C4-2B (cell line): ENCODE measurements at regions not wholly inside any gene's neighbourhood (a gene's known extent, or its start where the extent isn't known, plus 50 kb on each side); places are given as distances from the start of the nearest gene placed in this dataset.

ENCODE experiments used
- H3K27ac ChIP-seq: fragments of 450-650 bp; 2 replicates; pipeline ENCODE4 v1.5.1; 2017
- ZFX ChIP-seq: fragments of 450-650 bp; IDR thresholded peaks from 2 replicates; pipeline ENCODE4 v1.6.1; 2017
- TF ChIP-seq, protein P1 (sequence below): fragments of 450-650 bp; conservative IDR thresholded peaks from 2 replicates; pipeline ENCODE4 v1.5.1; 2017; ENCODE audit warnings: mild to moderate bottlenecking

DNA sequence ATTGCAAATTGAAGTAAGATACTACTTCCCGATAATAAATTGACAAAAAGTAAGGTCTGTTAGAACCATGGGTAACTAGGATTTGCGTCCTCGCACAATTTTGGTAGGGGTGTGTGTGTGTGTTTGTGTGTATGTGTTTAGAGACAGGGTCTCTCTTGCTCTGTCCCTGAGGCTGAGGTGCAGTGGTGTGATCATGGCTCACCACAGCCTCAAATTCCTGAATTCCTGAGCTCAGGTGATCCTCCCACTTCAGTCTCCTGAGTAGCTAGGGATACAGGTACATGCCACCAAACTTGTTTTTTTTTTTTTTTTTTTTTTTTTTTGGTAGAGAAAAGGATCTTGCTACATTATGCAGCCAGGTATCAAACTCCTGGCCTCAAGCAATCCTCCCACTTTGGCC, 209.2 kb upstream of the ESRRG start:
- TF ChIP-seq, protein P1, sequence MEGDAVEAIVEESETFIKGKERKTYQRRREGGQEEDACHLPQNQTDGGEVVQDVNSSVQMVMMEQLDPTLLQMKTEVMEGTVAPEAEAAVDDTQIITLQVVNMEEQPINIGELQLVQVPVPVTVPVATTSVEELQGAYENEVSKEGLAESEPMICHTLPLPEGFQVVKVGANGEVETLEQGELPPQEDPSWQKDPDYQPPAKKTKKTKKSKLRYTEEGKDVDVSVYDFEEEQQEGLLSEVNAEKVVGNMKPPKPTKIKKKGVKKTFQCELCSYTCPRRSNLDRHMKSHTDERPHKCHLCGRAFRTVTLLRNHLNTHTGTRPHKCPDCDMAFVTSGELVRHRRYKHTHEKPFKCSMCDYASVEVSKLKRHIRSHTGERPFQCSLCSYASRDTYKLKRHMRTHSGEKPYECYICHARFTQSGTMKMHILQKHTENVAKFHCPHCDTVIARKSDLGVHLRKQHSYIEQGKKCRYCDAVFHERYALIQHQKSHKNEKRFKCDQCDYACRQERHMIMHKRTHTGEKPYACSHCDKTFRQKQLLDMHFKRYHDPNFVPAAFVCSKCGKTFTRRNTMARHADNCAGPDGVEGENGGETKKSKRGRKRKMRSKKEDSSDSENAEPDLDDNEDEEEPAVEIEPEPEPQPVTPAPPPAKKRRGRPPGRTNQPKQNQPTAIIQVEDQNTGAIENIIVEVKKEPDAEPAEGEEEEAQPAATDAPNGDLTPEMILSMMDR = no peak
- TF ChIP-seq ZFX = no peak
- H3K27ac ChIP-seq = no peak overlapping the region

DNA sequence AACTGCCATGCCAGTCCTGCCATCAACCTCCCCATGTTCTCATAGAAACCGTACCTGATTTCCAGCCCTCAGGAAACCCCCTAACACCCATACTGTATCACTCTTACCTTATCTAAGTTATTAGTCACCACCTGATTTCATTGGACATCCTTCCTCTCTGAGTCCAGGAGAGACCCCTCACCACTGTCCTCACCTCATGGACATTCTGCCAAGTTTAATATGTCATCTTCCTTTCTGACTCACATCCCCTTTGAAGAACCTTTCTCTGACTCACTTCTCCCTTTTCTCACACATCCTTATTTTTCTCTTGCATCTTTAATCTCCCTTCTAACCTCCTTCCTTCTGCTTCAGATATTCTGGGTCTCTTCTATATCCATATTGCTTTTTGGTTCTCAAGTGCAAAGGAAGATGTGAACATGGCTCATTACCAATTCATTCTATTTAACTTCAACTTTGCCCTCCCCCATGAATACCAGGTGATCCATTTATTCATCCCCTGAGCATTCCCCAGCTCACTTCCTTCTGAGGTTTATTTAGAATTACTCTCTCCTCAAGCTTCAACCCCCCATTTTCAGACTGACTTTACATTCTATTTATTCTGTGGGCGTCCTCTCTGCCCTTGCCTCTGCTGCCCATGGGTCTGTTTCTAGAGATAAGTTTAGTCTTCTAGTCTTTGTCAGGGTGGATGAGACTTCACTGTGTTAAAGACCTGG, 206.8 kb upstream of the ESRRG start:
- H3K27ac ChIP-seq = no peak overlapping the region
- TF ChIP-seq, protein P1 = no peak
- TF ChIP-seq ZFX = no peak

DNA sequence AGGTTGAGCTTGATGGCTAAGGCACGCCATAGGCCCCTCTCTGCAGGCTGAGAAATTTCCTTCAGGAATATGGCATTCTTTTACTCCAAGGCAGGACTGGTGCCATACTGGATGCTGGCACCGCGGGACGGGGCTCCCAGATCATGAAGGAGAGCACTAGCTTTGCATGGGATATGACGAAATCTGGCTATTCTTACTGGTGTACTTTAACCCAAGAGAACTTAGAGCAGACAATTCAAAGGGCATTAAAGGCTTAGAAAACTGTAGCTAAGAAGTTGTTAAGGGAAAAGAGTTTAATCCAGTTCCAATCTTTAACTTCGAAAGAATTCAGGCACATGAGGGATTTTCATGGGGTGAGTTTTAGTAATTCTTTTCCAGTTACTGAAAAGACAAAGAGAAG, 204.4 kb upstream of the ESRRG start:
- TF ChIP-seq, protein P1 = no peak
- no peak for TF ChIP-seq ZFX

DNA sequence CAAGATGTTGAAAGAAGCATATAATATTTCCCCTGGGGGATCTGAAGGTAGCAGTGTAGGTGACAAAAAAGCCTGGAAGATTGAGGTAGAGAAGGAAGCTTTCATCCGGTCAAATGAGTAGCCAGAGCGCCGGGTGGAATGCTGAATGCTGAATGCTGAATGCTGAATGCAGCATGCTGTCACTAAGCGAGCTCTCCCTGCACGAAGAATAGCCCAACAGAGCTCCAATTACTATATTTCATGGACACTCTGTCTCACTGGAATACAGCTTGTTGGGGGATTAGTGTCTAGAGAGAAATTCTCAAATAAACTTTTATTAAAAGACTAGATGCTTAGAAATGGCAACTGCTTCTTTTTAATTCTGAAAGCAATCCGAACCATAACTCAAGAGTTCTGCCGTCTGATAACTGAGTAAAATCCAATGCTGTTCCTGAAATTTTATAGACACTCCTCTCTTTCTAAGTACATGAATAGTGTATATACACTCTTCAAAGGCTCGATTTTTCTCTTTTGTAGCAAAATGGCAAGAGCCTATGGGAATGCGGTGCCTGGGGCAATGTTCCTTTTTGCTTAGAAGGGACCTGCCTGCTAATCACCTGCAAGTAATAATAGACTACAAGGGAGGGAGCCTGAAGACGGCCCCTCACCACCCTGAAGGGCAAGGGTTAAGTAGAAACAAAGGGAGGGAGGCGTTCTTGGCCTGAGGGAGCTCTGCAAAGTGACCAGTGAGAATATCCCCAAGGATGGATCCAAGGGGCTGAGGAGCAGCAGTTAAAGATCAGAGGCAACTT, 203.7 kb upstream of the ESRRG start:
- TF ChIP-seq, protein P1 = no peak
- no peak for TF ChIP-seq ZFX
- H3K27ac ChIP-seq = no peak overlapping the region

More for the DNA sequence above, 204.4 kb upstream of the ESRRG start:
- H3K27ac ChIP-seq = no peak overlapping the region

DNA sequence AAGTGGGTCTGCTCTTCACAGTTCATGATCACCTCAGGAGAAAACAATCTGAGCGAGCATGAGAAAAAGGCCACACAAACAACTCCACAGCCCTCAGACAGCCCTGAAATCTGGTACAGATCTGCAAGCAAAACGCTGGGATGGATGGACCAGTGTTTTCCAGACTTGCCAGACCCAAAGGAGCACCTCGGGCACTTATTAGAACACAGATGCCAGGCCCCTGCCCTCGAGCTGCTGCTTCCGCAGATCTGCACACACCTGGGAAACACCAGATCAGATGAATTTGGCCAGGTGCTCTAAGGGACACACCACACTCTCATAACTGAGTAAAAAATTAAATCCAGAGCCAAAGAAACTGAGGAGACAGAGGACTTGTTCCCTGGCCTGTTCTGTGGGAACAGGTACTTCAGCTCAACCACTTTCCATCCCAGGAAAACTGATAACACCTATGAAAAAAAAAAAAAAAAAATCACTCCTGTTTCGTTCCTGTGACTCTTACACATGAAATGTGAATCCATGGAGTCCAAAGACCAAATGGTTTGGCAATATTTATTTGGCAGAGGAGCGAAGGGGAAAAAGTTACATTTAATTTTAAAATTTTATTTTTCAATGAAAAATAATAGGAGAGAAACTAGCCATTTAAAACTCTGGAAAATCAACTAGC, 202.9 kb upstream of the ESRRG start:
- TF ChIP-seq ZFX = no peak
- TF ChIP-seq, protein P1 = no peak
- no peak overlapping the region for H3K27ac ChIP-seq

DNA sequence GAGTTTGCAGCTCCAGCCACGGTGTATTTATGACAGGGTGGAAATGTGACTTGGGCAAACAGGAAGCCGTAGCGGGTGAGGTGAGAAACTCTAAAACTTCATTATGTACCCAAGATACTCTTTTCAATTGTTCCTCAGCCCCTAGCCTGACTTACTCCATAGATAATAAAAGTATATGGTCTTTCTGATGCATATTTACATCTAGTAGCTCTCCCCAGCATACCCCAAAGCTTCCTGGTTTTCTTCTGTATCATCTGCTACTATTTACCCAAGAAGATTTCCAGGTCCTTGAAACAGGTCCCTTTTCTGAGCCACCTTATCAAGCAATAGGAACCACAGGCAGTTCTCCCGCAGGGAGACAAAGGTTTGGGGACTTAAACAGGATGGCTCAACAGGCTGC, 201.5 kb upstream of the ESRRG start:
- no peak overlapping the region for H3K27ac ChIP-seq
- TF ChIP-seq, protein P1 = no peak
- no peak for TF ChIP-seq ZFX

DNA sequence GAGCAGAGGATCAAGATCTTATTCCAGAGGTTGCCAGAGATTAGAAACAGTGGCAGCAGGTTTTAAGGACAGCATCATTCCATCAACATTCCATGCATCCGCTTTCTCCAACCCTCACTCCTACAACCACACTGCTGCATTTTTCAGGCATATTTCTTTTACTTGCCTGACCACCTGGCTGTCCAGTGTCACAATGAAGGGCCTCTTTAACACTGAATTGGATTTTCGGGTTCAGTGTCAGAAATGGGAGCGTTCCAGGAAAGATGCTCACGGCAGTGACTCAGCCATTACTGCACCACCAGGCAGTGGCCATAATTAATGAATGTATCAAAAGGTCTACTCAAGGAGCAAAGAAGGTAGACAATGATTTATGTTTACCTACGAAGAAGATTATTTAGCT, 200.4 kb upstream of the ESRRG start:
- no peak for TF ChIP-seq ZFX
- TF ChIP-seq, protein P1 = no peak
- no peak overlapping the region for H3K27ac ChIP-seq
